Skeletal muscle satellite cell (primary cell): ENCODE measurements at regions not wholly inside any gene's neighbourhood (a gene's known extent, or its start where the extent isn't known, plus 50 kb on each side); places are given as distances from the start of the nearest gene placed in this dataset.
"Not testable (repeated sequence)": the region's sequence is repeated elsewhere in the genome, so short reads cannot be mapped to it uniquely, and the experiment has no call there.

Experiments
- H3K27me3 ChIP-seq: 2 replicates; pipeline ENCODE4 v1.7.0; 2013; ENCODE audit warnings: low read length; ENCODE audit not compliant: control insufficient read depth, insufficient read depth
- H3K36me3 ChIP-seq: 2 replicates; pipeline ENCODE4 v1.7.0; 2013; ENCODE audit warnings: mild to moderate bottlenecking, control low read depth, low read length; ENCODE audit not compliant: insufficient read depth
- H3K4me1 ChIP-seq: 2 replicates; pipeline ENCODE4 v1.7.0; 2013; ENCODE audit warnings: low read length; ENCODE audit not compliant: control insufficient read depth, insufficient read depth
- H3K4me2 ChIP-seq: 2 replicates; pipeline ENCODE4 v1.7.0; 2013; ENCODE audit warnings: mild to moderate bottlenecking, low read length
- H3K4me3 ChIP-seq: 2 replicates; pipeline ENCODE4 v1.7.0; 2013; ENCODE audit warnings: low read length
- H3K9ac ChIP-seq: 2 replicates; pipeline ENCODE4 v1.7.0; 2013; ENCODE audit warnings: mild to moderate bottlenecking, low read depth, low read length, moderate library complexity
- H3K9me3 ChIP-seq: replicated peaks from 2 replicates; pipeline ENCODE4 v1.7.0; 2013; ENCODE audit warnings: mild to moderate bottlenecking, control low read depth, low read length

GRCh38 chr17:33862772-33863602, 392.1 kb upstream of the CCL2 start:
- Histone ChIP-seq H3K9me3 (no peaks in the 10 kb centered on the region), H3K27me3 (no peaks in the 10 kb centered on the region), H3K4me3 (no peak overlapping the region), H3K36me3 (no peaks in the 10 kb centered on the region), H3K9ac (no peak overlapping the region), H3K4me2 (no peak overlapping the region), H3K4me1 (no peaks in the 10 kb centered on the region)

GRCh38 chr17:33864758-33865229, 390.3 kb upstream of the CCL2 start:
- Histone ChIP-seq H3K27me3 (no peaks in the 10 kb centered on the region), H3K9ac (no peak overlapping the region), H3K4me2 (no peak overlapping the region), H3K9me3 (no peaks in the 10 kb centered on the region), H3K4me3 (no peak overlapping the region), H3K4me1 (no peaks in the 10 kb centered on the region), H3K36me3 (no peaks in the 10 kb centered on the region)

- H3K36me3 ChIP-seq = no peaks in the 10 kb centered on the region
- H3K9ac ChIP-seq = no peak overlapping the region
- H3K4me3 ChIP-seq = no peak overlapping the region
- no peak overlapping the region for H3K4me2 ChIP-seq
- H3K27me3 ChIP-seq = no peaks in the 10 kb centered on the region
- no peaks in the 10 kb centered on the region for H3K4me1 ChIP-seq
- no peaks in the 10 kb centered on the region for H3K9me3 ChIP-seq
Observed at GRCh38 chr17:33868899-33869298, 386.2 kb upstream of the CCL2 start.

GRCh38 chr17:33870936-33871335, 384.1 kb upstream of the CCL2 start:
- no peaks in the 10 kb centered on the region for H3K27me3 ChIP-seq
- no peak overlapping the region for H3K4me3 ChIP-seq
- no peak overlapping the region for H3K9ac ChIP-seq
- no peaks in the 10 kb centered on the region for H3K36me3 ChIP-seq
- H3K4me2 ChIP-seq = no peak overlapping the region
- no peaks in the 10 kb centered on the region for H3K4me1 ChIP-seq
- H3K9me3 ChIP-seq = no peaks in the 10 kb centered on the region

- Histone ChIP-seq H3K36me3 (no peaks in the 10 kb centered on the region), H3K4me3 (no peak overlapping the region), H3K9ac (no peak overlapping the region), H3K4me1 (no peaks in the 10 kb centered on the region), H3K27me3 (no peaks in the 10 kb centered on the region), H3K4me2 (no peak overlapping the region), H3K9me3 (no peaks in the 10 kb centered on the region)
Observed at GRCh38 chr17:33871720-33872540, 383.2 kb upstream of the CCL2 start.

GRCh38 chr17:33873201-33873617, 381.9 kb upstream of the CCL2 start:
- H3K4me3 ChIP-seq = no peak overlapping the region
- no peak overlapping the region for H3K4me2 ChIP-seq
- H3K36me3 ChIP-seq = no peaks in the 10 kb centered on the region
- H3K9me3 ChIP-seq = no peaks in the 10 kb centered on the region
- no peaks in the 10 kb centered on the region for H3K27me3 ChIP-seq
- no peaks in the 10 kb centered on the region for H3K4me1 ChIP-seq
- H3K9ac ChIP-seq = no peak overlapping the region

GRCh38 chr17:33874617-33875060, 380.4 kb upstream of the CCL2 start:
- Histone ChIP-seq H3K36me3 (no peaks in the 10 kb centered on the region), H3K4me3 (no peak overlapping the region)

GRCh38 chr17:33875973-33876372, 379.1 kb upstream of the CCL2 start:
- Histone ChIP-seq H3K4me1 (no peaks in the 10 kb centered on the region), H3K4me3 (no peak overlapping the region), H3K4me2 (no peak overlapping the region), H3K9me3 (no peaks in the 10 kb centered on the region), H3K36me3 (no peaks in the 10 kb centered on the region), H3K9ac (no peak overlapping the region), H3K27me3 (no peaks in the 10 kb centered on the region)

More at GRCh38 chr17:33874617-33875060, 380.4 kb upstream of the CCL2 start:
- Histone ChIP-seq H3K9me3 (no peaks in the 10 kb centered on the region), H3K9ac (no peak overlapping the region), H3K27me3 (no peaks in the 10 kb centered on the region), H3K4me1 (no peaks in the 10 kb centered on the region), H3K4me2 (no peak overlapping the region)

- H3K27me3 ChIP-seq, H3K36me3 ChIP-seq, H3K4me3 ChIP-seq, H3K9me3 ChIP-seq, H3K9ac ChIP-seq, H3K4me2 ChIP-seq, H3K4me1 ChIP-seq: not testable (repeated sequence)
Observed at GRCh38 chr17:33882273-33882672, 372.8 kb upstream of the CCL2 start.

- not testable (repeated sequence) for H3K4me2 ChIP-seq, H3K36me3 ChIP-seq, H3K4me1 ChIP-seq, H3K9ac ChIP-seq, H3K27me3 ChIP-seq, H3K9me3 ChIP-seq, H3K4me3 ChIP-seq
Observed at GRCh38 chr17:33882677-33883076, 372.4 kb upstream of the CCL2 start.

GRCh38 chr17:33888455-33888854, 366.6 kb upstream of the CCL2 start:
- H3K4me2 ChIP-seq = no peak overlapping the region
- H3K9me3 ChIP-seq = no peaks in the 10 kb centered on the region
- H3K27me3 ChIP-seq = no peaks in the 10 kb centered on the region
- H3K4me3 ChIP-seq = no peak overlapping the region
- H3K9ac ChIP-seq = no peak overlapping the region
- no peaks in the 10 kb centered on the region for H3K4me1 ChIP-seq
- H3K36me3 ChIP-seq = no peaks in the 10 kb centered on the region
